ENCODE measurements at regions not wholly inside any gene's neighbourhood (a gene's known extent, or its start where the extent isn't known, plus 50 kb on each side); places are given as distances from the start of the nearest gene placed in this dataset.

GRCh38 chr3:98655666-98656065, 62.3 kb upstream of the CPOX start:
- Histone ChIP-seq H3K9me3 (ENCODE audit: low read length) (no peaks in the 10 kb centered on the region), H3K27ac (ENCODE audit: low read depth, low read length, poor library complexity, severe bottlenecking) (no peak overlapping the region), H3K4me1 (ENCODE audit: insufficient read depth, low read length, poor library complexity, severe bottlenecking) (no peaks in the 10 kb centered on the region), H3K36me3 (ENCODE audit: insufficient read depth, low read length) (no peaks in the 10 kb centered on the region), H3K9me2 (ENCODE audit: insufficient read depth, low read length) (no peaks in the 10 kb centered on the region), H3K4me2 (ENCODE audit: low read length) (no peak overlapping the region), H3K4me3 (ENCODE audit: low read depth, low read length, poor library complexity, severe bottlenecking) (no peak overlapping the region), H3K79me2 (ENCODE audit: insufficient read depth, low read depth, low read length) (no peaks in the 10 kb centered on the region), H2AFZ (ENCODE audit: low read length) (no peak overlapping the region), H4K20me1 (ENCODE audit: insufficient read depth, low read length) (no peaks in the 10 kb centered on the region)
- intact Hi-C loops (cut with micrococcal nuclease; ENCODE audit: unreplicated experiment) = no loop called here
- TF ChIP-seq EZH2phosphoT487 (IDR thresholded peaks at IDR 0.05; ENCODE audit: borderline replicate concordance, low read depth, low read length) = no peak
- no peak for TF ChIP-seq CTCF (conservative IDR thresholded peaks at IDR 0.05; ENCODE audit: low read length)
- CTCF ChIA-PET (ENCODE audit: unreplicated experiment) = no interaction called here
- DNase-seq (ENCODE audit: low spot score) = no peak
- BruUV-seq (replicated peaks) = no TSS peak
- POLR2A ChIA-PET = no interaction called here

GRCh38 chr3:98657457-98657856, 64.0 kb upstream of the CPOX start:
- H3K9me3 ChIP-seq (ENCODE audit: low read length) = no peaks in the 10 kb centered on the region
- H3K4me2 ChIP-seq (ENCODE audit: low read length) = no peak overlapping the region
- intact Hi-C loops (cut with micrococcal nuclease; ENCODE audit: unreplicated experiment) = no loop called here
- H3K27ac ChIP-seq (ENCODE audit: low read depth, low read length, poor library complexity, severe bottlenecking) = no peak overlapping the region
- H3K36me3 ChIP-seq (ENCODE audit: insufficient read depth, low read length) = no peaks in the 10 kb centered on the region
- no peak for DNase-seq (ENCODE audit: low spot score)
- TF ChIP-seq CTCF (conservative IDR thresholded peaks at IDR 0.05; ENCODE audit: low read length) (0 out of 2 replicates have a peak, but pooled peaks have one; percentile 27), EZH2phosphoT487 (IDR thresholded peaks at IDR 0.05; ENCODE audit: borderline replicate concordance, low read depth, low read length) (no peak)
- H4K20me1 ChIP-seq (ENCODE audit: insufficient read depth, low read length) = no peaks in the 10 kb centered on the region
- H3K4me1 ChIP-seq (ENCODE audit: insufficient read depth, low read length, poor library complexity, severe bottlenecking) = no peaks in the 10 kb centered on the region
- H3K4me3 ChIP-seq (ENCODE audit: low read depth, low read length, poor library complexity, severe bottlenecking) = no peak overlapping the region
- no peaks in the 10 kb centered on the region for H3K9me2 ChIP-seq (ENCODE audit: insufficient read depth, low read length)
- H3K79me2 ChIP-seq (ENCODE audit: insufficient read depth, low read depth, low read length) = no peaks in the 10 kb centered on the region
- H2AFZ ChIP-seq (ENCODE audit: low read length) = no peak overlapping the region
- ChIA-PET CTCF (ENCODE audit: unreplicated experiment) (no interaction called here), POLR2A (interaction anchor here (0.9 to 1.7 kb wide), 2 partner anchors 11 kb away, joined by 3 to 7 read pairs; no protein-coding TSS in a partner anchor)
- BruUV-seq (replicated peaks) = no TSS peak

- H3K4me2 ChIP-seq (ENCODE audit: low read length) = no peak overlapping the region
- ChIA-PET POLR2A (no interaction called here), CTCF (ENCODE audit: unreplicated experiment) (no interaction called here)
- no peak for DNase-seq (ENCODE audit: low spot score)
- intact Hi-C loops (cut with micrococcal nuclease; ENCODE audit: unreplicated experiment) = no loop called here
- no peaks in the 10 kb centered on the region for H3K36me3 ChIP-seq (ENCODE audit: insufficient read depth, low read length)
- H3K4me1 ChIP-seq (ENCODE audit: insufficient read depth, low read length, poor library complexity, severe bottlenecking) = no peaks in the 10 kb centered on the region
- TF ChIP-seq CTCF (conservative IDR thresholded peaks at IDR 0.05; ENCODE audit: low read length) (no peak), EZH2phosphoT487 (IDR thresholded peaks at IDR 0.05; ENCODE audit: borderline replicate concordance, low read depth, low read length) (no peak)
- H3K4me3 ChIP-seq (ENCODE audit: low read depth, low read length, poor library complexity, severe bottlenecking) = no peak overlapping the region
- H3K27ac ChIP-seq (ENCODE audit: low read depth, low read length, poor library complexity, severe bottlenecking) = no peak overlapping the region
- BruUV-seq (replicated peaks) = no TSS peak
- no peaks in the 10 kb centered on the region for H3K9me3 ChIP-seq (ENCODE audit: low read length)
- H2AFZ ChIP-seq (ENCODE audit: low read length) = no peak overlapping the region
- H4K20me1 ChIP-seq (ENCODE audit: insufficient read depth, low read length) = no peaks in the 10 kb centered on the region
- H3K9me2 ChIP-seq (ENCODE audit: insufficient read depth, low read length) = no peaks in the 10 kb centered on the region
- H3K79me2 ChIP-seq (ENCODE audit: insufficient read depth, low read depth, low read length) = no peaks in the 10 kb centered on the region
These were observed 69.3 kb upstream of the CPOX start for GRCh38 chr3:98662699-98663098.

Data from OCI-LY7 (cell line).